Activated CD4-positive, alpha-beta T cell treated with anti-CD3 and anti-CD28 coated beads, Interleukin-2, amount 10 ng/mL, durations not matched to agents 7 days and 5 days (primary cell): ENCODE measurements at regions not wholly inside any gene's neighbourhood (a gene's known extent, or its start where the extent isn't known, plus 50 kb on each side); places are given as distances from the start of the nearest gene placed in this dataset.

Source experiments
- CTCF ChIA-PET: fragments of 350-600 bp; sonication (Branson Sonifier 250); formaldehyde crosslinking; loops from one replicate; lab custom pipeline; 2021; ENCODE audit warnings: antibody characterized with exemption; lab: Charles Lee
- POLR2A ChIA-PET: fragments of 350-600 bp; sonication (Branson Sonifier 250); formaldehyde crosslinking; loops from one replicate; lab custom pipeline; 2021; ENCODE audit warnings: antibody characterized with exemption; lab: Charles Lee
- DNase-seq: peaks from one replicate; pipeline ENCODE4 v3.0.0-alpha.2; 2020
- H3K27ac Mint-ChIP-seq: one replicate; pipeline ENCODE4 v1.8.0; 2021; ENCODE audit warnings: mild to moderate bottlenecking, moderate library complexity, mixed read lengths
- H3K27me3 Mint-ChIP-seq: one replicate; pipeline ENCODE4 v1.8.0; 2021; ENCODE audit warnings: mixed read lengths
- H3K36me3 Mint-ChIP-seq: one replicate; pipeline ENCODE4 v1.8.0; 2021; ENCODE audit warnings: low read depth, mixed read lengths
- H3K4me1 Mint-ChIP-seq: one replicate; pipeline ENCODE4 v1.8.0; 2021; ENCODE audit warnings: mixed read lengths
- H3K4me3 Mint-ChIP-seq: one replicate; pipeline ENCODE4 v1.8.0; 2021; ENCODE audit warnings: mild to moderate bottlenecking, moderate library complexity, mixed read lengths
- H3K9me3 Mint-ChIP-seq: one replicate; pipeline ENCODE4 v1.8.0; 2021; ENCODE audit warnings: mixed read lengths

DNA sequence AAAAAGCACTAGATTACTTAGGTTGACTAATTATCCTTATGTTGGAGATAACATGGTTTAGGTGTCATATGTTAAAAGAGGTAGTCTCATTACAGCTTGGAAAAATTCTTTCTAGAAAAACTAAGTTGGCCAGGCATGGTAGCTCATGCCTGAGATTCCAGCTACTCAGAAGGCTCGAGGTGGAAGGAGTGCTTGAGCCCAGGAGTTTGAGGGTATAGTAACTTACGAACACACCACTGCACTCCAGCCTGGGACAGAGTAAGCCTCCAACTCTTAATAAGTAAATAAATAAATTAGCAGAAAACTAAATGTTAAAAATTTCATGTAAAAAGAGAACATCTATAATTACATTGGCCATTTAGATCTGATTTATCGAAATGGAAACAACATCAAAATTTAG is 177.2 kb downstream of the NR4A2 start:
- ChIA-PET POLR2A (no interaction called here), CTCF (no interaction called here)
- Mint-ChIP-seq H3K4me1 (no peaks in the 10 kb centered on the region), H3K4me3 (no peak overlapping the region), H3K36me3 (no peaks in the 10 kb centered on the region), H3K27ac (no peak overlapping the region), H3K9me3 (no peaks in the 10 kb centered on the region), H3K27me3 (peaks cover 3% of the 10 kb centered on the region)
- no peak for DNase-seq

DNA sequence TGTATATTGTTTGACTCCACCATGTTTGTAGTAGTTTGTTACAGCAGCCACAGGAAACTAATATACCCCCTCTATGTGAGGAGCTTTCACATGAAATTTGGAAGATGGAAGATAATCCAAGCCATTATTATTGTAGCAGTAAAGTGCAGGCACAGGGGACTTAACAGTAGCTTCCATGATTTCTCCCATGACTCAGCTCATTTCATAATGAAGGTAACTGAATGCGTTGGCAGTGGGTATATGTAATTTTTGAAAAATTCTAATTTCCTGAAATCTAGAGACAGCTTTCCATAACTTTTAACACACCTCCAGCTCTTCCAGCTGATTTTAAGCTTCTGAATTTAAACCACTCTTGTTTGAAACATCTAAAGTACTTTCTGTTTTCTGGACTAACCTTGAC is 181.2 kb downstream of the NR4A2 start:
- H3K27ac Mint-ChIP-seq = no peak overlapping the region
- DNase-seq = no peak
- no peak overlapping the region for H3K4me3 Mint-ChIP-seq
- H3K36me3 Mint-ChIP-seq = no peaks in the 10 kb centered on the region
- no peaks in the 10 kb centered on the region for H3K4me1 Mint-ChIP-seq
- ChIA-PET CTCF (no interaction called here), POLR2A (no interaction called here)
- H3K27me3 Mint-ChIP-seq = peaks cover 3% of the 10 kb centered on the region
- no peaks in the 10 kb centered on the region for H3K9me3 Mint-ChIP-seq

DNA sequence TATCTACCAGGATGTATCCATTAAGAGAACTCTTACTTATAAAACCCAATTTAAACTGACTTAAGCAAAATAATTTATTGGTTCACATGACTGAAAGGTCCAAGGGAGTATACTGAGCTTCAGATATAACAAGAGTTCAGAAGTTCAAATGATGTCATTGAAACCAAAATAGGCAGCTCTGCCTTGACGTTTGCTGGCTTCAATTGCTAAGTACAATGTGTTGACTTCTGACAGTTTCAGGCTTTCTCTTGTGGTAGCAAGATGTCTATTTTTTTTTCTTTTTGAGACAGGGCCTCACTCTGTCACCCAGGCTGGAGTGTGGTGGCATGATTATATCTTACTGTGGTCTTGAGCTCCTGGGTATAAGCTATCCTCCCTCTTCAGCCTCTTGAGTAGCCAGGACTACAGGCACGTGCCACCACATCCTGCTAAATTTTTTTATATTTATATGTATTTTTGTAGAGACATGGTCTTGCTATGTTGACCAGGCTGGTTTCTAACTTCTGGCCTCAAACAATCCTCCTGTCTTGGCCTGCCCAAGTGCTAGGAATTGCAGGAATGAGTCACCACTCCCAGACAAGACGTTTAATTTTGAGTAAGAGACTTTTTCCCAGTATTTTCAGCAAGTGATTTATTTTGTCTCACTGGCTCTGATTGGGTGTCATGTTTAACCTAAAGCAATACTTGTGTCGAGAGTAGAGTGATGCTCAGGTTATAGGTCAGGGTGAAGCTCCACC is 184.8 kb downstream of the NR4A2 start:
- H3K36me3 Mint-ChIP-seq = no peaks in the 10 kb centered on the region
- H3K4me3 Mint-ChIP-seq = no peak overlapping the region
- no peaks in the 10 kb centered on the region for H3K4me1 Mint-ChIP-seq
- no peak overlapping the region for H3K27ac Mint-ChIP-seq
- peaks cover 3% of the 10 kb centered on the region for H3K27me3 Mint-ChIP-seq
- no peaks in the 10 kb centered on the region for H3K9me3 Mint-ChIP-seq
- ChIA-PET CTCF (no interaction called here), POLR2A (no interaction called here)
- no peak for DNase-seq

DNA sequence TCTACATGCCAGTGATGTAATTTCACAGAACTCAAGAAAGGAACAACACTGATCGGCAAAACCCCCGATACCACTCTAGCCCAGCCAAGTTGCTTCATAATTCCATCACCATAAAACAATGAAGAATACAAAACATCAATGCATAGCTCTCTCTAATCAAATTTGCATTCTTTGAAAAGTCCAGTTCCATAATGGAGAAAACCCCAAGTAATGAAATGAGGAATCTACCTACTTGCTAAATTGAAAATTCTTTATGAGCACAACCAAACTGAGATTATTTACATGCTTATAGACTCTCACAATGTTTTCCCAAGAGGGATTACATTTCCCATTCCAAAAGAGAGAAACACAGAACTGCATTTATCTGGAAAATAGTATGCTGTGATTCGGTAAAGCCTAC is 186.5 kb downstream of the NR4A2 start:
- Mint-ChIP-seq H3K9me3 (no peaks in the 10 kb centered on the region), H3K36me3 (no peaks in the 10 kb centered on the region), H3K4me1 (no peaks in the 10 kb centered on the region), H3K27ac (no peak overlapping the region), H3K4me3 (no peak overlapping the region), H3K27me3 (peaks cover 3% of the 10 kb centered on the region)
- no peak for DNase-seq
- ChIA-PET CTCF (no interaction called here), POLR2A (no interaction called here)

DNA sequence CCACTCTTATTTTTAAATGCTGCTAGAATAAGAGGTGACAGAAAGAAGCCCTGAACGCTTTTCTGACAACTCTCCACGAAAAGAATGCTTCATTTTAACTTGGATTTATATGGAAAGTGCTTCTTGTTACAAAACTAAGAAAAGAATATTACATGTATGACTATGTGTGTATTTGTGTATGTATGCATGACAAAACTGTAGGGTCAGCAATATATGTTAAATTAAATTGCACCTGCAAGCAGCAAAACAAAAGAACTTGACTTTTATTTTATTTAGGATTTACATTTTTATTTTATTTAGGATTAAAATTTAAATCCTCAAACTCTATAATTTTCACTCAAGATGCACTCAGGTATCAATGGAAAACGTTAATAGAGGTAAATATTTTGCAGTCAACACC is 187.1 kb downstream of the NR4A2 start:
- peaks cover 3% of the 10 kb centered on the region for H3K27me3 Mint-ChIP-seq
- no peaks in the 10 kb centered on the region for H3K36me3 Mint-ChIP-seq
- no peak overlapping the region for H3K4me3 Mint-ChIP-seq
- no peaks in the 10 kb centered on the region for H3K4me1 Mint-ChIP-seq
- ChIA-PET CTCF (no interaction called here), POLR2A (no interaction called here)
- H3K9me3 Mint-ChIP-seq = no peaks in the 10 kb centered on the region
- H3K27ac Mint-ChIP-seq = no peak overlapping the region
- no peak for DNase-seq

DNA sequence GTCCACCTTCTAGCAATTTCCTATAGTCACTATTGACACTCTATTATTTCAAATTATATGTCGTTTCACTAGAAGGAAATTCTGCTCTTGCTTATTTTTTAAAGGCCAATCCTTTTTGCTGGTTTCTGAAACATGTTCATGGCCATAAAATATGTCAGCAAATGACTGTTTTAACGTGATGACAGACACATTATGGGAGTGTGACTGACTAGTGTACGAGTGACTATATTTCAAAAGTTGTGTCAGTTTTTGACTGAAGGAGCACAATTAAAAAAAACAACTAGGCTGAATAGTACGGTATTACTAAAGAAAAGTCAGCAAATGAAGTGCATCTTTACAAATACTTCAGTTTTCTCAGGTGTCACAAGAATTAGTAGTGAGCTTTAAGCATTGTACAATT is 196.0 kb downstream of the NR4A2 start:
- no peaks in the 10 kb centered on the region for H3K9me3 Mint-ChIP-seq
- H3K27ac Mint-ChIP-seq = no peak overlapping the region
- H3K27me3 Mint-ChIP-seq = no peaks in the 10 kb centered on the region
- no peak overlapping the region for H3K4me3 Mint-ChIP-seq
- no peak for DNase-seq
- CTCF ChIA-PET = no interaction called here
- no peaks in the 10 kb centered on the region for H3K4me1 Mint-ChIP-seq
- H3K36me3 Mint-ChIP-seq = no peaks in the 10 kb centered on the region
- POLR2A ChIA-PET = no interaction called here

DNA sequence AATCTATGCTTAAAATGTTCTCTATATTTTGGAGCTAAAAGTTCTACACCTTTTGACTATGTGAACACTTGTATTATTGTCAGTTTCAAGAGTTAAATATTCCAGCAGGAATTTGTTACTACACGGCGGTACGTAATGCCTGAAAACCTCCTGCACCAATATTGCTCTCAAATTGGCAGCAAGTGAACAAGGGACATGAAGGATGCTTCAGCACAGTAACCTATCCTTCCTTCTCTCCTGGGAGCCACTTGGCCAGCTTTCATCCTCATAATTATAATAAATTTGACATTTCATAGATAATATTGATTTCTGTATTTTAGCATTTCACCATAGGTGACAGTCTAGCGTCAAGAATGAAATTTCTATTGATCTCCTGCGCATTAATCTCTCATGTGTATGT is 197.6 kb downstream of the NR4A2 start:
- DNase-seq = no peak
- H3K4me3 Mint-ChIP-seq = no peak overlapping the region
- ChIA-PET CTCF (interaction anchor here (1.1 to 1.2 kb wide), 2 partner anchors 10 to 11 kb away, joined by 3 to 4 read pairs; no protein-coding TSS in a partner anchor), POLR2A (no interaction called here)
- no peaks in the 10 kb centered on the region for H3K4me1 Mint-ChIP-seq
- H3K27ac Mint-ChIP-seq = no peak overlapping the region
- no peaks in the 10 kb centered on the region for H3K36me3 Mint-ChIP-seq
- no peaks in the 10 kb centered on the region for H3K27me3 Mint-ChIP-seq
- no peaks in the 10 kb centered on the region for H3K9me3 Mint-ChIP-seq

DNA sequence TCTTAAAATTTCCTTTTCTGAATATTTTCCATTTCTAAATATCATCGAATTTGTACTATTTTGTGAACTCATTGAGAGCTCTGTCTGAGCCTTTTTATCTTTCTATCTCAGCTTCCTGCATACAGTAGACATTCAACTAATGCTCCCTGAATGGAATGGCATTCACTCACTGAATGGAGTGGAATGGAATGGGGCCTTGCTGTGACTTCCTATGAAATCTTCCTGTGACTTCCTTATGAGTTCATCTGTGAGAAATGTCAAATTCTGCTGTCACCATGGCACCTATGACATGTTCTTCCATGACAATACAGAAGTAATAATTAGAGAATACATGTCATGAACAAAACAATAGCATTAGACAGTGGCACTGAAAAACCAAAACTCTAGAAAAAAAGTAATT is 199.6 kb downstream of the NR4A2 start:
- no peak for DNase-seq
- Mint-ChIP-seq H3K36me3 (no peaks in the 10 kb centered on the region), H3K27me3 (no peaks in the 10 kb centered on the region), H3K4me3 (no peak overlapping the region), H3K27ac (no peak overlapping the region), H3K9me3 (no peaks in the 10 kb centered on the region), H3K4me1 (no peaks in the 10 kb centered on the region)
- ChIA-PET CTCF (no interaction called here), POLR2A (no interaction called here)

DNA sequence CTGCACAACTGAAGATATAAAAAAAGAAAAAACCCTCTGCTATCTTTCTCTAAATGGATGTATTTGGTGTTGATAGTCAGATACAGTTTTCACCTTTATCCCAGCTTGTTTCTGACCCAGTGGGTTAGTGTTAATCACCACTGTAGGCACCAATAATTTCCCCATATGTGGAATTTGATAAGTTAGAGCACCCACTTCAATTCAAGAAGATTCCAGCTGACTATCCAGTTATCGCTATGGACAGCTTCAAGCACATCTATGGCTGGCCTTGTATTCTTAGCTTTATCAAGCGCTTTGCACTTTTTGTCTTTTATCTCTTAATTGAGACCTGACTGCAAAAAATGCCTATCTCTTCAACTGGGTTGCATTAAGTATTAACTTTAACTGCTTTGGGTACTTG is 200.4 kb downstream of the NR4A2 start:
- H3K27me3 Mint-ChIP-seq = no peaks in the 10 kb centered on the region
- ChIA-PET CTCF (no interaction called here), POLR2A (no interaction called here)
- no peak overlapping the region for H3K27ac Mint-ChIP-seq
- H3K4me3 Mint-ChIP-seq = no peak overlapping the region
- DNase-seq = no peak
- H3K4me1 Mint-ChIP-seq = no peaks in the 10 kb centered on the region
- H3K9me3 Mint-ChIP-seq = no peaks in the 10 kb centered on the region
- H3K36me3 Mint-ChIP-seq = no peaks in the 10 kb centered on the region

DNA sequence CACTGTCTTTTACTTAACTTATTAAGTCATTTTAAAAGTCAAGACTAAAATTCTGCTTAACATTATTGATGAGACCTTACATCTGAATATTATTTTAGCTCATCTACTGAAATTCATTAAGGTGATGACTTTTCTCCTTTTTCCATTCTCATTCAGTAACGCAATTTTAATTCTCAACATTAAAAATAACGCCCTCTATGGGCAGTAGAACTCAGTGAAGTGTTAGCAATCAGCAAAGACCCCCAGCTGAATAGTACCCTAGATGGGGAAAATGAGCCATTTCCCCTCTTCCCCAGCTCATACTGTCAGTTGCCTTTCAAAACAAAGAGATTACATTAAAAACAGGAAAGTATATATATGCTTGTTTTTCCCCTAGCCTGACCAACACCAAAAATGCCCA is 203.3 kb downstream of the NR4A2 start:
- ChIA-PET POLR2A (no interaction called here), CTCF (interaction anchor here (1.4 kb wide), 1 partner anchor 9 kb away, joined by 4 read pairs; no protein-coding TSS in a partner anchor)
- no peak for DNase-seq
- H3K9me3 Mint-ChIP-seq = no peaks in the 10 kb centered on the region
- no peaks in the 10 kb centered on the region for H3K27me3 Mint-ChIP-seq
- no peaks in the 10 kb centered on the region for H3K36me3 Mint-ChIP-seq
- no peak overlapping the region for H3K27ac Mint-ChIP-seq
- H3K4me1 Mint-ChIP-seq = no peaks in the 10 kb centered on the region
- no peak overlapping the region for H3K4me3 Mint-ChIP-seq

DNA sequence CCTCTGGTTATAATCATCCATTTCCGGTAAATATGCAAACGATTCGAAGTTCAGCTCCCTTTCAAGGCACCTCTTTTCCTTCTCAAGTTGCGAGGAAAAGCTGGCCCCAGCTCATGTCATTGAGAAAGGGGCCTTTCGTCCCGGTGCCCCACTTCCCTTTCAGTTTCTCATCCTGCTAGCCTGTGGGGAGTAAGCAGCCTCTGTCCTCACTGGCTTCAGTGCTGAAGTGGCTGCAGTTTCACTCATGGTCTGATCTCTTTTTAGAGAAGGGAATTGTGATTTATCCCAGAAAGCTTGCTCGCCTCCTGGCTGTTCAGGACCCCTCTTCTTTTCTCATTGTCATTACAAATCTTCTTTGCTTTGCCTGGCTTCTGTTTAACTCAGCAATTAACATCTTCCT is 207.5 kb downstream of the NR4A2 start:
- no peak overlapping the region for H3K27ac Mint-ChIP-seq
- no peaks in the 10 kb centered on the region for H3K27me3 Mint-ChIP-seq
- no peak overlapping the region for H3K4me3 Mint-ChIP-seq
- H3K9me3 Mint-ChIP-seq = peaks cover 6% of the 10 kb centered on the region
- DNase-seq = no peak
- no peaks in the 10 kb centered on the region for H3K36me3 Mint-ChIP-seq
- CTCF ChIA-PET = interaction anchor here (1.2 kb wide), 1 partner anchor 10 kb away, joined by 4 read pairs; no protein-coding TSS in a partner anchor
- POLR2A ChIA-PET = no interaction called here
- H3K4me1 Mint-ChIP-seq = no peaks in the 10 kb centered on the region

DNA sequence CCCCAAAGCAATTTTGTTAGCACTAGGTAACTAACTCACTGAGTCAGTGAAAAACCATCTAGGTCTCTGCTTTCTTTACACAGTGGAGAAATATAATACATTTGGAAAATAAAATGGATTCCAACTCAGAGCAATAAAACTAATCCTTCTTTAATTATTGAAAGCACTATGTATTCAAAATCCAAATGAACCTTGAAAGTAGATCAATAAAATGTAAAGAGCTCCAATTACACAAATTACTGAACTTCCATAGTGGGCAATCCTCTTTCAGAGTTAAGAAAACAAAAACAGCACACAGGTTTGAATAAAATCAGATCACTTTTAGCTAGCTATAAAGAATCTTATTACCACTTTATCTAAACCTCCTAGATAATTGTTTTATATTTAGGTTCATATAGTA is 208.1 kb downstream of the NR4A2 start:
- Mint-ChIP-seq H3K4me1 (no peaks in the 10 kb centered on the region), H3K27me3 (no peaks in the 10 kb centered on the region), H3K36me3 (no peaks in the 10 kb centered on the region), H3K27ac (no peak overlapping the region), H3K4me3 (no peak overlapping the region), H3K9me3 (peaks cover 6% of the 10 kb centered on the region)
- CTCF ChIA-PET = interaction anchor here (1.2 kb wide), 1 partner anchor 10 kb away, joined by 4 read pairs; no protein-coding TSS in a partner anchor
- DNase-seq = no peak
- POLR2A ChIA-PET = no interaction called here

DNA sequence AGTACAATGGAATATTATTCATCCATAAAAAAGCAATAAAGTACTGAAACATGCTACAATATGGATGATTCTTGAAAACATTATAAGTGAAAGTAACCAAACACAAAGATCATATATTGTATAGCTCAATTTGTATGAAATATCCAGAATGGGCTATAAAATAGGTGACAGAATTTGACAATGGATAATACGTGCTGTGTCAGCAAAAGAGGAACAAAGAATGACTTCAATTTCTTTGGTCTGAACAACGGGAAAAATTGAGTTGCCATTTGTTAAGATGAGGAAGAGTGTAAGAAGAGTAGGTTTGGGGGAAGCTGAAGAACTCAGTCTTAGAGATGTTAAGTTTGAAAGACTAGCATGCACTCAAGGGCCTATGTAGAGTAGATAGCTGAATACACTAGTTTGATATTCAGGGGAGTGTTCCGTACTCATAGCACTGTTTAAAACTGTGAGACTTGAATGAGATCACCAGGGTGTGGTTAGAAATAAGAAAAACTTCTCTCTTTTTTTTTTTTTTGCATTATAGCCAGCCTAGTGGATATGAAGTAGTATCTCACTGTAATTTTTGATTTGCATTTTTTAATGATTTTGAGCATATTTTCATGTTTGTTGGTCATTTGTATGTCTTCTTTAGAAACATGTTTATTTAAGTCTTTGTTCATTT is 213.6 kb downstream of the NR4A2 start:
- H3K4me3 Mint-ChIP-seq = no peak overlapping the region

More for the DNA sequence above, 213.6 kb downstream of the NR4A2 start:
- POLR2A ChIA-PET = no interaction called here
- Mint-ChIP-seq H3K27me3 (no peaks in the 10 kb centered on the region), H3K36me3 (no peaks in the 10 kb centered on the region), H3K9me3 (peaks cover 9% of the 10 kb centered on the region), H3K27ac (no peak overlapping the region), H3K4me1 (no peaks in the 10 kb centered on the region)
- DNase-seq = no peak
- CTCF ChIA-PET = no interaction called here
